Fibroblast of mammary gland (primary cell): ENCODE measurements at regions not wholly inside any gene's neighbourhood (a gene's known extent, or its start where the extent isn't known, plus 50 kb on each side); places are given as distances from the start of the nearest gene placed in this dataset.

Source experiments
- DNase-seq: peaks from one replicate; pipeline ENCODE4 v3.0.0-alpha.2; 2010; ENCODE audit warnings: low read depth
- H3K4me3 ChIP-seq: 2 replicates; pipeline ENCODE4 v1.5.1; 2011; ENCODE audit warnings: low read depth, mild to moderate bottlenecking, low read length, moderate library complexity; ENCODE audit not compliant: control insufficient read depth
- CTCF ChIP-seq: conservative IDR thresholded peaks from 2 replicates; pipeline ENCODE4 v1.5.1; 2011; ENCODE audit warnings: low read depth, low read length, inconsistent platforms; ENCODE audit not compliant: control insufficient read depth, insufficient read depth

DNA sequence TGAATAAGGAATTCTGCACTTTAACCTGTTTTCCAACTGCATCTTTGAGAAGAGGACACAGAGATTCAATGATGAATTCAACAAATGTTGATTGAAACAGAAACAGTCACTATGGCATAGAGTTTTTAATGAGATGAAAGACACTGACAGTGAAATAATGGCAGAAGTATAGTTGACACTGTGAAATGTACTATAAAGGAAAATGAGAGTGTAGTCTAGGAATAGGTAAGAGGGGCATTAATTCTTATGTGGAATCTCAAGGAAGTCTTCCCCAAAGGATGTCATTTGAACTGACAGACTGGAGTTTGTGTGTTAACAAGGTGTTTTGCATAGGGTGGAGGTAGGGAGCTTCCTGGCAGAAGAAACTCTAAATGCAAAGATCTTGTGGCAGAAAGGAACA lies 566.2 kb downstream of the TDRD15 start:
- DNase-seq = no peak
- no peak for TF ChIP-seq CTCF
- no peak overlapping the region for H3K4me3 ChIP-seq

DNA sequence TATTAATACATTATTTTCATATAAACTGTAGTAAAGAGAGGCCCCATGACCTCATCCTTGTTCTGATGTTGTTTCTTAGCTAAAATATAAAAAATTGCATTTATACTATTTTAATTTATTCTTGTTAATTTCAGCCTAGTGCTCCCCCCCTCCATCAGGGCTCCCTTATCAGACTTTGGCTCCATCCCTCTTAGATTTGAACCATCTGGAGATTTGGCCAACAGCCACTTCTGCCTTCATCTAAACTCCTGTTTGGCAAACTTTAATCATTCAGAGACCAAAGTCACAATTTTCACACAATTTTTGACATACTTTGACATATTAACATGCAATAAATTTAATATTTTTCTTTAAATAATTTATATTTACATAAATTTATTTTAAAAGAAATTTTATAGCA lies 569.3 kb downstream of the TDRD15 start:
- no peak overlapping the region for H3K4me3 ChIP-seq
- no peak for TF ChIP-seq CTCF
- no peak for DNase-seq

- TF ChIP-seq CTCF = no peak
- DNase-seq = no peak
- H3K4me3 ChIP-seq = no peak overlapping the region
Observed at GRCh38 chr2:21694079-21694878, 570.5 kb downstream of the TDRD15 start.

GRCh38 chr2:21696900-21697299 lies 573.1 kb downstream of the TDRD15 start:
- no peak for DNase-seq
- no peak for TF ChIP-seq CTCF
- H3K4me3 ChIP-seq = no peak overlapping the region

GRCh38 chr2:21700644-21701043 lies 576.9 kb downstream of the TDRD15 start:
- DNase-seq = no peak
- no peak for TF ChIP-seq CTCF
- no peak overlapping the region for H3K4me3 ChIP-seq

DNA sequence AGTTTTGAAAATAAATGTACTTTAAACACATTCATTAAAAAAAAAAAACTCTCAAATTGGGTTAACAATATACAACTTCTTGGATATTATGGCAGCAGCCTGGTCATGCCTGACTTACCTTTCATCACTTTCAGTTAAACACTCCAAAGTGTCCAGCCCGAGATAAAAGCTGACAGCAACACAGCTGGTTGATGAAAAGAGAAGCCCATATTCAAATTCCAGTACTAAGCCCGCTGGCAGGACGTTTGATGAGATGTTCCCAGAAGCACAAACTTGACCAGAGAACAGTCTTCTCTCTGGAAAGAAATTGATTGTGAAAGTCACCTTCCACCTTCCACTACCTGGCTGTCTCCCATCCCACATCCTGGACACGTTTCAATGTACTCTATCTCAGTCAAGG lies 586.3 kb downstream of the TDRD15 start:
- DNase-seq = no peak
- H3K4me3 ChIP-seq = no peak overlapping the region
- TF ChIP-seq CTCF = no peak
